HEK293 (cell line): ENCODE measurements at regions not wholly inside any gene's neighbourhood (a gene's known extent, or its start where the extent isn't known, plus 50 kb on each side); places are given as distances from the start of the nearest gene placed in this dataset.

Experiments
- GFI1B ChIP-seq: fragments of 450-650 bp; formaldehyde crosslinking; IDR thresholded peaks from 2 replicates; pipeline ENCODE4 v1.5.1; 2016; ENCODE audit warnings: missing biosample characterization, missing genetic modification characterization
- GLIS2 ChIP-seq: fragments of 450-650 bp; formaldehyde crosslinking; IDR thresholded peaks from 2 replicates; pipeline ENCODE4 v1.5.1; 2016; ENCODE audit warnings: missing biosample characterization, missing genetic modification characterization
- KLF1 ChIP-seq: fragments of 450-650 bp; formaldehyde crosslinking; IDR thresholded peaks from 2 replicates; pipeline ENCODE4 v1.5.1; 2016; ENCODE audit warnings: missing biosample characterization, missing genetic modification characterization
- KLF16 ChIP-seq: fragments of 450-650 bp; formaldehyde crosslinking; IDR thresholded peaks from 2 replicates; pipeline ENCODE4 v1.5.1; 2017; ENCODE audit warnings: missing biosample characterization, missing genetic modification characterization
- KLF8 ChIP-seq: fragments of 450-650 bp; formaldehyde crosslinking; IDR thresholded peaks from 2 replicates; pipeline ENCODE4 v1.5.1; 2016; ENCODE audit warnings: missing biosample characterization, missing genetic modification characterization
- KLF9 ChIP-seq: fragments of 450-650 bp; formaldehyde crosslinking; IDR thresholded peaks from 2 replicates; pipeline ENCODE4 v1.5.1; 2016; ENCODE audit warnings: missing biosample characterization, missing genetic modification characterization, low read depth
- PATZ1 ChIP-seq: fragments of 450-650 bp; formaldehyde crosslinking; IDR thresholded peaks from 2 replicates; pipeline ENCODE4 v1.5.1; 2016; ENCODE audit warnings: missing biosample characterization, missing genetic modification characterization
- SALL2 ChIP-seq: fragments of 450-650 bp; formaldehyde crosslinking; IDR thresholded peaks from 2 replicates; pipeline ENCODE4 v1.5.0; 2017; ENCODE audit warnings: missing biosample characterization, mild to moderate bottlenecking, missing genetic modification characterization, borderline replicate concordance
- SP3 ChIP-seq: fragments of 450-650 bp; formaldehyde crosslinking; IDR thresholded peaks from 2 replicates; pipeline ENCODE4 v1.5.1; 2016; ENCODE audit warnings: missing biosample characterization, missing genetic modification characterization
- SP7 ChIP-seq: fragments of 450-650 bp; formaldehyde crosslinking; IDR thresholded peaks from 2 replicates; pipeline ENCODE4 v1.5.1; 2016; ENCODE audit warnings: missing biosample characterization, missing genetic modification characterization
- ZBTB26 ChIP-seq: fragments of 450-650 bp; formaldehyde crosslinking; optimal IDR thresholded peaks from 2 replicates; pipeline ENCODE3; 2016; ENCODE audit warnings: missing biosample characterization, mild to moderate bottlenecking, missing genetic modification characterization
- ZBTB8A ChIP-seq: fragments of 450-650 bp; formaldehyde crosslinking; IDR thresholded peaks from 2 replicates; pipeline ENCODE4 v1.5.1; 2016; ENCODE audit warnings: missing biosample characterization, missing genetic modification characterization
- ZEB2 ChIP-seq: fragments of 450-650 bp; formaldehyde crosslinking; IDR thresholded peaks from 2 replicates; pipeline ENCODE4 v1.5.1; 2016; ENCODE audit warnings: missing biosample characterization, missing genetic modification characterization
- ZIC2 ChIP-seq: fragments of 450-650 bp; formaldehyde crosslinking; IDR thresholded peaks from 2 replicates; pipeline ENCODE4 v1.5.1; 2016; ENCODE audit warnings: missing biosample characterization, missing genetic modification characterization
- ZNF16 ChIP-seq: fragments of 450-650 bp; formaldehyde crosslinking; IDR thresholded peaks from 2 replicates; pipeline ENCODE4 v1.5.1; 2016; ENCODE audit warnings: low read depth, missing biosample characterization, missing genetic modification characterization
- ZNF426 ChIP-seq: fragments of 450-650 bp; formaldehyde crosslinking; IDR thresholded peaks from 2 replicates; pipeline ENCODE4 v1.5.1; 2017; ENCODE audit warnings: missing biosample characterization, missing genetic modification characterization, mild to moderate bottlenecking, inconsistent platforms, moderate library complexity
- ZNF449 ChIP-seq: fragments of 450-650 bp; formaldehyde crosslinking; IDR thresholded peaks from 2 replicates; pipeline ENCODE4 v1.5.1; 2017; ENCODE audit warnings: missing biosample characterization, mild to moderate bottlenecking, missing genetic modification characterization, moderate library complexity
- ZNF555 ChIP-seq: fragments of 450-650 bp; formaldehyde crosslinking; conservative IDR thresholded peaks from 2 replicates; pipeline ENCODE4 v1.5.1; 2017; ENCODE audit warnings: missing biosample characterization, mild to moderate bottlenecking, missing genetic modification characterization, inconsistent platforms
- ZNF654 ChIP-seq: fragments of 450-650 bp; formaldehyde crosslinking; IDR thresholded peaks from 2 replicates; pipeline ENCODE4 v1.5.1; 2016; ENCODE audit warnings: low read depth, missing biosample characterization, missing genetic modification characterization
- TF ChIP-seq, protein P1 (sequence below): fragments of 450-650 bp; formaldehyde crosslinking; IDR thresholded peaks from 2 replicates; pipeline ENCODE4 v1.5.1; 2017; ENCODE audit warnings: missing biosample characterization, missing genetic modification characterization
- TF ChIP-seq, protein P2 (sequence below): fragments of 450-650 bp; formaldehyde crosslinking; IDR thresholded peaks from 2 replicates; pipeline ENCODE4 v1.5.1; 2016; ENCODE audit warnings: missing biosample characterization, missing genetic modification characterization
- TF ChIP-seq, protein P3 (sequence below): fragments of 450-650 bp; formaldehyde crosslinking; IDR thresholded peaks from 2 replicates; pipeline ENCODE4 v1.5.1; 2016; ENCODE audit warnings: missing biosample characterization, missing genetic modification characterization
- TF ChIP-seq, protein P4 (sequence below): fragments of 450-650 bp; formaldehyde crosslinking; IDR thresholded peaks from 2 replicates; pipeline ENCODE4 v1.5.1; 2016; ENCODE audit warnings: missing biosample characterization, missing genetic modification characterization

GRCh38 chr1:30085811-30086770 is 637.3 kb downstream of the MATN1 start (continued):
- no peak for TF ChIP-seq ZNF426 (tag by site-specific recombination)
- TF ChIP-seq ZBTB8A (tag by site-specific recombination) = peak; percentile 18; the same call in 1 of the 2 replicates
- peak; percentile 79 for TF ChIP-seq KLF8 (tag by site-specific recombination)
- no peak for TF ChIP-seq ZNF555
- peak; percentile 87 for TF ChIP-seq PATZ1
- 0 out of 2 replicates have a peak, but pooled peaks have one; percentile 43 for TF ChIP-seq KLF16 (tag by site-specific recombination)
- TF ChIP-seq, protein P1, sequence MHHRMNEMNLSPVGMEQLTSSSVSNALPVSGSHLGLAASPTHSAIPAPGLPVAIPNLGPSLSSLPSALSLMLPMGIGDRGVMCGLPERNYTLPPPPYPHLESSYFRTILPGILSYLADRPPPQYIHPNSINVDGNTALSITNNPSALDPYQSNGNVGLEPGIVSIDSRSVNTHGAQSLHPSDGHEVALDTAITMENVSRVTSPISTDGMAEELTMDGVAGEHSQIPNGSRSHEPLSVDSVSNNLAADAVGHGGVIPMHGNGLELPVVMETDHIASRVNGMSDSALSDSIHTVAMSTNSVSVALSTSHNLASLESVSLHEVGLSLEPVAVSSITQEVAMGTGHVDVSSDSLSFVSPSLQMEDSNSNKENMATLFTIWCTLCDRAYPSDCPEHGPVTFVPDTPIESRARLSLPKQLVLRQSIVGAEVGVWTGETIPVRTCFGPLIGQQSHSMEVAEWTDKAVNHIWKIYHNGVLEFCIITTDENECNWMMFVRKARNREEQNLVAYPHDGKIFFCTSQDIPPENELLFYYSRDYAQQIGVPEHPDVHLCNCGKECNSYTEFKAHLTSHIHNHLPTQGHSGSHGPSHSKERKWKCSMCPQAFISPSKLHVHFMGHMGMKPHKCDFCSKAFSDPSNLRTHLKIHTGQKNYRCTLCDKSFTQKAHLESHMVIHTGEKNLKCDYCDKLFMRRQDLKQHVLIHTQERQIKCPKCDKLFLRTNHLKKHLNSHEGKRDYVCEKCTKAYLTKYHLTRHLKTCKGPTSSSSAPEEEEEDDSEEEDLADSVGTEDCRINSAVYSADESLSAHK (tag by site-specific recombination) = no peak
- TF ChIP-seq, protein P2, sequence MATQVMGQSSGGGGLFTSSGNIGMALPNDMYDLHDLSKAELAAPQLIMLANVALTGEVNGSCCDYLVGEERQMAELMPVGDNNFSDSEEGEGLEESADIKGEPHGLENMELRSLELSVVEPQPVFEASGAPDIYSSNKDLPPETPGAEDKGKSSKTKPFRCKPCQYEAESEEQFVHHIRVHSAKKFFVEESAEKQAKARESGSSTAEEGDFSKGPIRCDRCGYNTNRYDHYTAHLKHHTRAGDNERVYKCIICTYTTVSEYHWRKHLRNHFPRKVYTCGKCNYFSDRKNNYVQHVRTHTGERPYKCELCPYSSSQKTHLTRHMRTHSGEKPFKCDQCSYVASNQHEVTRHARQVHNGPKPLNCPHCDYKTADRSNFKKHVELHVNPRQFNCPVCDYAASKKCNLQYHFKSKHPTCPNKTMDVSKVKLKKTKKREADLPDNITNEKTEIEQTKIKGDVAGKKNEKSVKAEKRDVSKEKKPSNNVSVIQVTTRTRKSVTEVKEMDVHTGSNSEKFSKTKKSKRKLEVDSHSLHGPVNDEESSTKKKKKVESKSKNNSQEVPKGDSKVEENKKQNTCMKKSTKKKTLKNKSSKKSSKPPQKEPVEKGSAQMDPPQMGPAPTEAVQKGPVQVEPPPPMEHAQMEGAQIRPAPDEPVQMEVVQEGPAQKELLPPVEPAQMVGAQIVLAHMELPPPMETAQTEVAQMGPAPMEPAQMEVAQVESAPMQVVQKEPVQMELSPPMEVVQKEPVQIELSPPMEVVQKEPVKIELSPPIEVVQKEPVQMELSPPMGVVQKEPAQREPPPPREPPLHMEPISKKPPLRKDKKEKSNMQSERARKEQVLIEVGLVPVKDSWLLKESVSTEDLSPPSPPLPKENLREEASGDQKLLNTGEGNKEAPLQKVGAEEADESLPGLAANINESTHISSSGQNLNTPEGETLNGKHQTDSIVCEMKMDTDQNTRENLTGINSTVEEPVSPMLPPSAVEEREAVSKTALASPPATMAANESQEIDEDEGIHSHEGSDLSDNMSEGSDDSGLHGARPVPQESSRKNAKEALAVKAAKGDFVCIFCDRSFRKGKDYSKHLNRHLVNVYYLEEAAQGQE (tag by site-specific recombination) = no peak
- TF ChIP-seq GFI1B (tag by site-specific recombination) = no peak
- TF ChIP-seq ZNF16 = no peak
- TF ChIP-seq SP7 (tag by site-specific recombination) = peak; percentile 34; the same call in 1 of the 2 replicates
- 0 out of 2 replicates have a peak, but pooled peaks have one; percentile 30 for TF ChIP-seq ZNF449 (tag by site-specific recombination)
- TF ChIP-seq, protein P3, sequence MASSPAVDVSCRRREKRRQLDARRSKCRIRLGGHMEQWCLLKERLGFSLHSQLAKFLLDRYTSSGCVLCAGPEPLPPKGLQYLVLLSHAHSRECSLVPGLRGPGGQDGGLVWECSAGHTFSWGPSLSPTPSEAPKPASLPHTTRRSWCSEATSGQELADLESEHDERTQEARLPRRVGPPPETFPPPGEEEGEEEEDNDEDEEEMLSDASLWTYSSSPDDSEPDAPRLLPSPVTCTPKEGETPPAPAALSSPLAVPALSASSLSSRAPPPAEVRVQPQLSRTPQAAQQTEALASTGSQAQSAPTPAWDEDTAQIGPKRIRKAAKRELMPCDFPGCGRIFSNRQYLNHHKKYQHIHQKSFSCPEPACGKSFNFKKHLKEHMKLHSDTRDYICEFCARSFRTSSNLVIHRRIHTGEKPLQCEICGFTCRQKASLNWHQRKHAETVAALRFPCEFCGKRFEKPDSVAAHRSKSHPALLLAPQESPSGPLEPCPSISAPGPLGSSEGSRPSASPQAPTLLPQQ (tag by site-specific recombination) = 0 out of 2 replicates have a peak, but pooled peaks have one; percentile 45
- TF ChIP-seq ZIC2 (tag by site-specific recombination) = peak; percentile 21; the same call in 1 of the 2 replicates
- peak; percentile 16 for TF ChIP-seq ZBTB26 (tag by site-specific recombination)
- TF ChIP-seq ZEB2 (tag by site-specific recombination) = 0 out of 2 replicates have a peak, but pooled peaks have one; percentile 33
- TF ChIP-seq, protein P4, sequence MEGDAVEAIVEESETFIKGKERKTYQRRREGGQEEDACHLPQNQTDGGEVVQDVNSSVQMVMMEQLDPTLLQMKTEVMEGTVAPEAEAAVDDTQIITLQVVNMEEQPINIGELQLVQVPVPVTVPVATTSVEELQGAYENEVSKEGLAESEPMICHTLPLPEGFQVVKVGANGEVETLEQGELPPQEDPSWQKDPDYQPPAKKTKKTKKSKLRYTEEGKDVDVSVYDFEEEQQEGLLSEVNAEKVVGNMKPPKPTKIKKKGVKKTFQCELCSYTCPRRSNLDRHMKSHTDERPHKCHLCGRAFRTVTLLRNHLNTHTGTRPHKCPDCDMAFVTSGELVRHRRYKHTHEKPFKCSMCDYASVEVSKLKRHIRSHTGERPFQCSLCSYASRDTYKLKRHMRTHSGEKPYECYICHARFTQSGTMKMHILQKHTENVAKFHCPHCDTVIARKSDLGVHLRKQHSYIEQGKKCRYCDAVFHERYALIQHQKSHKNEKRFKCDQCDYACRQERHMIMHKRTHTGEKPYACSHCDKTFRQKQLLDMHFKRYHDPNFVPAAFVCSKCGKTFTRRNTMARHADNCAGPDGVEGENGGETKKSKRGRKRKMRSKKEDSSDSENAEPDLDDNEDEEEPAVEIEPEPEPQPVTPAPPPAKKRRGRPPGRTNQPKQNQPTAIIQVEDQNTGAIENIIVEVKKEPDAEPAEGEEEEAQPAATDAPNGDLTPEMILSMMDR (tag by site-specific recombination) = peak; percentile 85
- TF ChIP-seq GLIS2 (tag by site-specific recombination) = peak; percentile 37
- peak; percentile 29; the same call in 1 of the 2 replicates for TF ChIP-seq SALL2
- peak; percentile 92 for TF ChIP-seq SP3 (tag by site-specific recombination)
- TF ChIP-seq ZNF654 = peak; percentile 52
- peak; percentile 87 for TF ChIP-seq KLF9 (tag by site-specific recombination)
- TF ChIP-seq KLF1 = peak; percentile 91
